ENCODE measurements at regions not wholly inside any gene's neighbourhood (a gene's known extent, or its start where the extent isn't known, plus 50 kb on each side); places are given as distances from the start of the nearest gene placed in this dataset.

GRCh38 chr18:37946324-37946723, 380.7 kb upstream of the CELF4 start:
- TF ChIP-seq CTCF (IDR thresholded peaks at IDR 0.05; ENCODE audit: low read depth, low read length, poor library complexity, severe bottlenecking) (no peak), EZH2phosphoT487 (IDR thresholded peaks at IDR 0.05; ENCODE audit: borderline replicate concordance, low read length) (no peak)
- Histone ChIP-seq H3K9me3 (ENCODE audit: control insufficient read depth, insufficient read depth, low read length) (no peaks in the 10 kb centered on the region), H3K9me2 (replicated peaks; ENCODE audit: control insufficient read depth, low read length) (no peaks in the 10 kb centered on the region), H3K79me2 (ENCODE audit: control insufficient read depth, low read length) (no peaks in the 10 kb centered on the region), H3K27ac (ENCODE audit: low read depth, low read length) (no peak overlapping the region), H3K36me3 (ENCODE audit: control insufficient read depth, low read length) (no peaks in the 10 kb centered on the region), H4K20me1 (ENCODE audit: control insufficient read depth, insufficient read depth, low read depth, low read length) (no peaks in the 10 kb centered on the region), H3K4me1 (ENCODE audit: control insufficient read depth, low read length) (no peaks in the 10 kb centered on the region), H3K27me3 (ENCODE audit: control insufficient read depth, low read length) (no peaks in the 10 kb centered on the region), H3K4me2 (ENCODE audit: low read length) (no peak overlapping the region), H3F3A (ENCODE audit: control insufficient read depth, insufficient read depth) (no peaks in the 10 kb centered on the region), H3K4me3 (ENCODE audit: low read length) (no peak overlapping the region)

GRCh38 chr18:37944700-37945270, 379.2 kb upstream of the CELF4 start:
- H3K9me3 ChIP-seq (ENCODE audit: control insufficient read depth, insufficient read depth, low read length), result no peaks in the 10 kb centered on the region
- no peak overlapping the region for H3K4me3 ChIP-seq (ENCODE audit: low read length)
- no peaks in the 10 kb centered on the region for H3K9me2 ChIP-seq (replicated peaks; ENCODE audit: control insufficient read depth, low read length)
- no peaks in the 10 kb centered on the region for H3K27me3 ChIP-seq (ENCODE audit: control insufficient read depth, low read length)
- H3K27ac ChIP-seq (ENCODE audit: low read depth, low read length), result no peak overlapping the region
- H4K20me1 ChIP-seq (ENCODE audit: control insufficient read depth, insufficient read depth, low read depth, low read length), result no peaks in the 10 kb centered on the region
- H3K4me1 ChIP-seq (ENCODE audit: control insufficient read depth, low read length), result no peaks in the 10 kb centered on the region
- no peaks in the 10 kb centered on the region for H3K36me3 ChIP-seq (ENCODE audit: control insufficient read depth, low read length)
- no peaks in the 10 kb centered on the region for H3F3A ChIP-seq (ENCODE audit: control insufficient read depth, insufficient read depth)
- no peak overlapping the region for H3K4me2 ChIP-seq (ENCODE audit: low read length)
- no peak for TF ChIP-seq EZH2phosphoT487 (IDR thresholded peaks at IDR 0.05; ENCODE audit: borderline replicate concordance, low read length)
- no peak for TF ChIP-seq CTCF (IDR thresholded peaks at IDR 0.05; ENCODE audit: low read depth, low read length, poor library complexity, severe bottlenecking)
- no peaks in the 10 kb centered on the region for H3K79me2 ChIP-seq (ENCODE audit: control insufficient read depth, low read length)

DNA sequence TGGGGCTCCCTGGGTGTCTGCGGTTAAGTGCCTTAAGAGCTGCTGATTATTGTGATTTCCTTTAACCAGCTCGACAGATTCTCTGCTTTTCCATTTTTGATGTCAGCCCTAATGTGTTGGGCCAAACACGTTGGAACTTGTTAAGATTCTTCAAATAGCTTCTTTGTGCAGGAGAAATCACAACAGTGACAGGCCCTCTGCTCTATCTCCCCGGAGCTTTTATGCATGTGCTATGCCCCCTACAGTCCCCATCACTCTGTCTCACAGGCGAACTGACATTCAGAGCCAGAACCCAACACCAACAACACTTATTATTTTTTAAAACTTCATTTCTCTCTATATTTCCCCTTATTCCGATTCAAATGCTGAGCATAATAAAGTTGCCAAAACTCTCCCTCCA, 371.7 kb upstream of the CELF4 start:
- no peaks in the 10 kb centered on the region for H4K20me1 ChIP-seq (ENCODE audit: control insufficient read depth, insufficient read depth, low read depth, low read length)
- no peak overlapping the region for H3K4me2 ChIP-seq (ENCODE audit: low read length)
- H3K4me1 ChIP-seq (ENCODE audit: control insufficient read depth, low read length), result no peaks in the 10 kb centered on the region
- H3K79me2 ChIP-seq (ENCODE audit: control insufficient read depth, low read length), result no peaks in the 10 kb centered on the region
- TF ChIP-seq CTCF (IDR thresholded peaks at IDR 0.05; ENCODE audit: low read depth, low read length, poor library complexity, severe bottlenecking) (no peak), EZH2phosphoT487 (IDR thresholded peaks at IDR 0.05; ENCODE audit: borderline replicate concordance, low read length) (no peak)
- H3K4me3 ChIP-seq (ENCODE audit: low read length), result no peak overlapping the region
- H3K36me3 ChIP-seq (ENCODE audit: control insufficient read depth, low read length), result no peaks in the 10 kb centered on the region
- no peaks in the 10 kb centered on the region for H3F3A ChIP-seq (ENCODE audit: control insufficient read depth, insufficient read depth)
- no peaks in the 10 kb centered on the region for H3K9me3 ChIP-seq (ENCODE audit: control insufficient read depth, insufficient read depth, low read length)
- no peaks in the 10 kb centered on the region for H3K27me3 ChIP-seq (ENCODE audit: control insufficient read depth, low read length)
- no peak overlapping the region for H3K27ac ChIP-seq (ENCODE audit: low read depth, low read length)
- H3K9me2 ChIP-seq (replicated peaks; ENCODE audit: control insufficient read depth, low read length), result no peaks in the 10 kb centered on the region

Data from DOHH2 (cell line).